ENCODE measurements at regions not wholly inside any gene's neighbourhood (a gene's known extent, or its start where the extent isn't known, plus 50 kb on each side); places are given as distances from the start of the nearest gene placed in this dataset.

DNA sequence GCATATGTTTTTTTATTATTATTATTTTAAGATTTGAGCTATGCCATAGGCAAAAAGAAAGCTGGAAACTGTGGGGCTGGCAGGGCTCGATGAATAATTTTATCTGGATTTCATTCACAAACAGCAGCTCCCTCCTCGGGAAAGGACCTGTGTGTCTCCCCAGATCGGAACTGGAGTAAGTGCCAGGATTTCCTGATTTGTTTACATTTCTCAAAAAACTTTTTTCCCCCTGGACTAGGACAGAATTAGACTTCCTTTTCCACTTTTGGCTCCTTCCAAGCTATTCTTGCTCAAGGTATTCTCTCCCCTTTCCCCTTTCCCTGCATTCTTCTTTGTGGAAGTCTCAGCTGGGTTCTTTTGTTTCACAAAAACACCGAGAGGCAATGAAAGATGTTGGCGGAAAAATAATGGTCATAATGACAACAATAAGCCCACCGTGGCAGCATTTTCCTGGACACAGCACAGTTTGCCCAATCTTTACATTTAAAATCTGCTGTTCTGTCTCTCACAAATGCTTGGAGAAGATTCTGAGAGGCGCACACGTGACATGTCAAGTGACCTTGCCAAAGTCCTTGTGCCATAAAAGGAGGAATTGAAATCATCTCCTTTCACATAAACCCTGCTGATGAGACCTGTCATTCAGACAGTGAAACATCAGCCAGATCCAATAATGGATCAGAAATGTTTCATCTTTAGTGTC is 85.8 kb upstream of the PREP start:
- peak; percentile 66 for DNase-seq

DNA sequence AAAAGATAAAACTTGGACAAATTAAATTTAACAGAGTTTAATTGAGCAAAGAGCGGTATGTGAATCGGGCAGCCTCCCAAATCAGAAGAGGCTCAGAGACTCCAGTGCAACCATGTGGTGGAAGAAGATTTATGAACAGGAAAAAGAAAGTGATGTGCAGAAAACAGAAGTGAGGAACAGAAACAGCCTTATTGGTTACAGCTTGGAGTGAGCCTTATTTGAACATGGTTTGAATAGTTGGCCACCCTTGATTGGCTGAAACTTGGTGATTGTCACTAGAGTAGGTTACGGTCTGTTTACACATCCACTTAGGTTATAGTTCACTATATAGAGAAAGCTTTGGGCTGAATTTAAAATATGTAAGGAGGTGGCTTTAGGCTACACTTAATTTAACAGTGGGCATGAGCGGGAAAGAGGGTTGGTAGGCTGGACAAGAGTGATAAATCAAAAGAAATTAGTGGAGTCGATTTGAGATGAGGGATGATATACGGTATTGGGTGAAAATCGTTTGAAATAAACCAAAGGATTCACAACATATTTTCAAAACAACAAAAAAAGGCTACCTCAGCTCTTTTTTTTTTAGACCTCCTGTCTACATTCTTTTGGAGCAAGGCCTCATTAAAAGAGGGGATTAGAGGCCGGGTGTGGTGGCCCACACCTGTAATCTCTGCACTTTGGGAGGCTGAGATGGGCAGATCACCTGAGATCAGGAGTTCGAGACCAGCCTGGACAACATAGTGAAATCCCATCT is 84.3 kb upstream of the PREP start:
- DNase-seq, result no peak

DNA sequence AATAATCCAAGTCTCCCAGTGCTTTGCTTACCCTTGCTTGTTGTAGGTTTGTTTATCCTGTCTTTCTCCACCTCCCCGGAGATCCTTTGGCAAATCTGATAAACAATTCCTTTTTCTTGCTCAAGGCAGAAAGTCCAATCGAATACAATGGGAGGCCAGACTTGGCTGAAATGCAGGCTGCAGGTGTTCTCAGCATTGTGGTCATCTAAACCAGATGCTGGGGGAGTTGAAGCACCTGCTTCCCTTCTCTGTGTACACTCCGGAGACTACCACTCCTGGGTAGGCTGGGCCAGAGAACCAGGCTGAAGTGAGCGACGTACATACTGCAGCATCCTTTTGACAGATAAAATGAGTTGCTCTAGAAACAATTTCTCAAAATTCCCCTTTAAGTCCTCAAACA is 82.6 kb upstream of the PREP start:
- peak; percentile 61 for DNase-seq

DNA sequence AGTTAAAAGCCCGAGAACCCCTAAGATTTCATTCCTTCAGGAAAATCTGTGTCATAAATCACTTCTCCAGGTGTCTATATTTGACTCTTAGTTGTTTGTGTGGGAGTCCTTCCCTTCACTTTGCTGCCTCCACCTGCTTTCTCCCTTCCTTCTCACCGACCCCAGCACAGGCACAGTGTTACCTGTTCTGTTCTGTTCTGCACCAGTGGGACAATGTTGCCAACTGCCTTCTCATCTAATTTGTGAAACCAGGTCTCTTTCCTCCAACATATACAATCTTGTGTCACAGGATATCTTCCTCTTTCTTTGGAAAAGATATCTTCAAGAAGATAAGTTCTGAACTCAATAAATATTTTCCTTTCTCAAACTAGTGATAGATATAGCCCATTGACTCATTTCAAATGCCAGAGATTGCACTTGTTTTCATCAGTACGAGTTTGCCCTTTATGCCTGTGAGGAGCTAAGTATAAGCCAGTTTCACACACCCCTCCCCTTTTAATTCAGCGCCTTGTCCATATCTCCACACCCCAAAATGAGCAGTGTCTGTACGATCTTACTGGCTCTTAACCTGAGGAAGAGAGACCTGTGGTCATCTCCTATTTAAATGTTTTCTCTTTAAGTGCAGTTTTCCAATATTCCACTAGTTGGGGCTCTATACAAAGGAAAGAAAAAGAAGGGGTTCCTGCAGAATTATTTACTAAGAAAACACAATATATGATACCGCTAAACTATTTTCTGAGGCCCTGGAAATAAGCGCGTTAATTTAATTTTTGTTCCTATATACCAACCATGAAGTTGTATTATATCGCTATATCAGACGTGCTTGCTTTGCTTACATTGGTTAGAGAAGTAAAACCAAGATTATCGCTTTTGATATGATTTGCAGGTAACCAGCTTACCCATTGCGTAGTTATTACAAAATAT is 81.6 kb upstream of the PREP start:
- DNase-seq, result peak; percentile 82

DNA sequence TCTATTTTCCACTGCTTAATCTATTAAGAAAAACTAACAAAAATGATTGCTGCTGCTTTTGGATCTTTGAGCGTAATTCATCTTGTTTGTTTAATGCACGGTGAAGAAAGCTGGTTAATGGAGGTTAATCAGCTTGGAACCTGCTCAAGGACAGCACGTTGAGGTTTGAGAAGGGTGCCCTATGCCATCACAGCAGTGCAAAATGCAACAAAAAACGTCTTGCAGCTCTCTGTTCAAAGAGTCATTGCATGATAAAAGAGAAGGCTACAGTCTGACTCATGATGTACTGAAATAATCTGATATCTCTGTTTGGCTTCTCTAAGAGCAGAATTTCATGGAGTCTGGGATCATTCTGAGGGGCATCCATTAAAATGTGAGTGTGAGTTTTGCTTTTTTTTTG is 80.6 kb upstream of the PREP start:
- no peak for DNase-seq

GRCh38 chr6:105482921-105483320 is 80.0 kb upstream of the PREP start:
- DNase-seq, result no peak

DNA sequence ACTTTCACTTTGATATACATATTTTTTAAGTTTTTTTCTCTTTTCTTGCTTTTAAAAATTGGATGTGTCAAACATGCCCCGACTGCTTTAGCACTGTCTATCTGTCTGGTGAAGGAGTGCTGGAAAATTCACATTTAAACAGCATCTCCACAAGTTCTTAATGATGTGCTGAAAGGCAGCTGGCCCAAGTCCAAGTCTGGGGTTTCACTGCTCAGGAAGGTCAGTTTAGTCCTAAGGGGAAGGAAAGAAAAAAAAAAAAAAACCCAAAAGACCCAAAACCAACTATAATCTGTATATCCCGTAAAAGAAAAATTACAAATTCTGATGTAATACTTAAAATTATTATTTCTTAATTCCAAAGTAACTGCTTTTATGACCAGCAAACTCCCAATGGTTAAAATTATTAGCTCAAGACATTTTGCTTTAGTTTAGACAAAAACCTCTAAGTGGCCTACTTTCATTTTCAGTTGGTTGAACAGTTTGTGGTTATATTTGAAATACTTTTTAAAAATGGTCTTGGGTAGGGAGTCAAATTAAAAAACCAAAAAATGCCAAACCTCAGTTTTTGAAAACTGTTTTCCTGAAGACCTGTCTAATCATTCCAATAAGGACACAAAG is 79.5 kb upstream of the PREP start:
- peak; percentile 20 for DNase-seq

- DNase-seq, result no peak
Observed at GRCh38 chr6:105476978-105477377, 74.1 kb upstream of the PREP start.

GRCh38 chr6:105474234-105474633 is 71.4 kb upstream of the PREP start:
- DNase-seq, result peak; percentile 72

GRCh38 chr6:105469946-105470345 is 67.1 kb upstream of the PREP start:
- no peak for DNase-seq

- DNase-seq, result no peak
Observed at GRCh38 chr6:105468850-105469249, 66.0 kb upstream of the PREP start.

DNA sequence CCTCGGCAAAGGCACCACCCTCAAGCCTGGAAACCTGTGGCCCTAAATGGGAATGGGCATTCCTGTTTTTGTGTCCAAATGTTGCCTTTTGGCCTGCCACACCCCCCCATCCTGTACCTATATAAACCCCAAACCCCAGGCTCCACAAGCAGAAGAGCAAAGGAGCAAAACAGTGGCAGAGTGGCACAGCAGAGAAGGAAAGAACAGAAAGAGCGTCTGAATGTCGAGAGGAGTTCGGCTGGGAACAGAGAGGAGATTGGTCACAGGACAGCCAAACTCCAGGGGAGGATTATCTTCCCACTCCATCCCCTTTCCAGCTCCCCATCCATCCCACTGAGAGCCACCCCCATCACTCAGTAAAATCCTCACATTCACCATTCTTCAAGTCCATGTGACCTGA is 58.0 kb upstream of the PREP start:
- DNase-seq, result no peak

DNA sequence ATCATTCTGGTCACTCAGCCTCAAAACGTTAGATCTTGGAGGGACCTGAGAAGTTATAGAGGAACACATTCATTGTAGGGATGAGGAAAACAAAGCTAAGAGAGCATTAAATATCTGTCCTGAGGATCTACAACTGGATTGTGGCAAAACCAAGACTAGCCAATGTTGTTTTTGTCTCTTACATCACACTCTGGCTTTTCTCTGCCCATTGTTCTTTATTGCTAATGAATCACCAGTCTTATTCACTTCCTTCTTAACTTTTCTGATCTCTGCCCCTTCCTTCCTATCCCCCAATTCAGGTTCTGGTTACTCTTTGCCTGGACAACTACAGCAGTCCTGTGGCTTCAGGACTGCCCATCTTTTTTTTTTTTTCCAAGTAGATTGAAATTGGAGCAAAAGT is 57.0 kb upstream of the PREP start:
- no peak for DNase-seq

DNA sequence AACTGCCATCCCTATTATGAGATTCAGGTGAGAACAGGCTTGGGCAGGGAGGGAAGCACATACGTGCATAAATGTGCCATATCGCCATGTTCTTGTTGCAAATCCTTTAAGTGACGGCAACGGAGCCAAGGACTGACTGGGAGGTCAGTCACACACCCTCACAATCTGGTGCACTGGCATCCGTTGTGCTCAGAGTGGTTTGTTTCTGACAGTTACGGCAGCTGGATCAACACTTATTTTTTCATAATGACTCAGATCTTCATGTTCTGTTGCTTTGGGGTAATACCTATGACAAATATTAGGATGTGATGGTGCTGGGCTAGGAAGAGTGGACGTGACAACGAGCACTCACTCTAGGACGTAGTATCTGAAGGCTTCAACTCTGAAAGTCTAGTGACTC is 56.2 kb upstream of the PREP start:
- no peak for DNase-seq

DNA sequence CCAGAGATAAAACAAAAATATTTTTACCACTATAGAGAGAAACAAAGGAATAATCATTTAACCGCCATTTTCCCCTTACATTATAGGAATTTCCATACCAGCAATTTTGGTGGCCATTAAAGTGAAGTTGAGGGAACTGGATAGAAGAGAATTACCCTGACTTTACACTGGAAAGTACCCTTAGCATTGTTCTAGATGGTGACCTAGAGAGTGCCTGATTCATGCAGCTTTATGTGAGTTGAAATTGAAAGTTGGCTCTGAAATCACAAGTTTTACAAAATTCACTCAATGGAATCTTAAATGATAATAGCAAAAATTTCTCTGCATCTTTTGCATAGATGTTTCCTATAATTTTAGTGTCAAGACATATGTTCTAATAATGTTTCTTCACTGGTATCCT is 55.7 kb upstream of the PREP start:
- no peak for DNase-seq

- no peak for DNase-seq
Observed at GRCh38 chr6:105458084-105458483, 55.2 kb upstream of the PREP start.

GRCh38 chr6:105453968-105454367 is 51.1 kb upstream of the PREP start:
- DNase-seq, result peak; percentile 34

GRCh38 chr6:105452924-105453756 is 50.3 kb upstream of the PREP start:
- DNase-seq, result no peak

Measured in tongue (tissue), 1 donor.